HepG2 (cell line): ENCODE measurements at regions not wholly inside any gene's neighbourhood (a gene's known extent, or its start where the extent isn't known, plus 50 kb on each side); places are given as distances from the start of the nearest gene placed in this dataset.

Experiments used
- ATAC-seq: fragments of 200-7000 bp; cut with Tn5 transposase; 3 replicates; pipeline ENCODE4 v1.9.1; 2020; ENCODE audit warnings: mild to moderate bottlenecking, moderate library complexity
- BruUV-seq: library from RNA; stranded (reverse); fragments of 400-500 nt; replicated peaks from 2 replicates; lab custom pipeline; 2021; lab: Mats Ljungman, UMichigan
- CTCF ChIA-PET: fragments of 300-600 bp; formaldehyde crosslinking; extraction: SDS; loops from one replicate; lab custom pipeline; 2021; ENCODE audit warnings: low total read pairs, inconsistent platforms, low intra/inter-chr PET ratio; lab: Yijun Ruan, JAX
- POLR2A ChIA-PET: fragments of 350-600 bp; sonication (Branson Sonifier 250); formaldehyde crosslinking; loops from one replicate; lab custom pipeline; 2020; ENCODE audit warnings: antibody characterized with exemption, inconsistent platforms; lab: Yijun Ruan, JAX
- DNase-seq: peaks from one replicate; pipeline ENCODE4 v3.0.0-alpha.2; 2015; ENCODE audit warnings: low spot score
- FAIRE-seq: peaks from 3 replicates; lab custom pipeline; 2011; peaks lifted over from hg19 to GRCh38; lab: Jason Lieb, UNC
- H2AFZ ChIP-seq: one replicate; pipeline ENCODE4 v1.6.1; 2011; ENCODE audit warnings: low read length, inconsistent platforms
- H3K27ac ChIP-seq: fragments of 300-600 bp; 3 replicates; pipeline ENCODE4 v1.8.0; 2011; ENCODE audit warnings: mixed run types, mild to moderate bottlenecking, mixed read lengths, low read length, inconsistent platforms; ENCODE audit not compliant: insufficient read depth; ENCODE audit errors: extremely low read length
- H3K27me3 ChIP-seq, 2 experiments: fragments of 200-600 bp in 1 of 2; 2 replicates in 1 of 2; 3 replicates in 1 of 2; pipeline versions ENCODE4 v1.6.0 to v1.8.0; 2011; ENCODE audit warnings: low read length in 2 of 2, mild to moderate bottlenecking in 2 of 2, moderate library complexity in 2 of 2, inconsistent platforms in 1 of 2; ENCODE audit not compliant: insufficient read depth in 2 of 2, control insufficient read depth in 1 of 2
- H3K36me3 ChIP-seq, 2 experiments: fragments of 200-600 bp in 1 of 2; replicated peaks in 1 of 2; 2 replicates in 1 of 2; 3 replicates in 1 of 2; pipeline versions ENCODE4 v1.5.1 to v1.8.0; 2011; ENCODE audit warnings: low read length in 2 of 2, inconsistent platforms in 1 of 2; ENCODE audit not compliant: insufficient read depth in 2 of 2, control insufficient read depth in 1 of 2
- H3K4me1 ChIP-seq: 2 replicates; pipeline ENCODE4 v1.5.1; 2012; ENCODE audit warnings: low read length, inconsistent platforms; ENCODE audit not compliant: insufficient read depth
- H3K4me2 ChIP-seq: 2 replicates; pipeline ENCODE4 v1.6.0; 2011; ENCODE audit warnings: low read depth, low read length, inconsistent platforms
- H3K4me3 ChIP-seq, 3 experiments: fragments of 200-600 bp in 1 of 3; sonication (generic), shearing (Covaris generic) in 1 of 3; replicated peaks in 1 of 3; 2 replicates each; pipeline ENCODE4 v1.5.1; 2011 to 2016; ENCODE audit warnings: low read length in 3 of 3, inconsistent platforms in 2 of 3, low read depth in 2 of 3, mild to moderate bottlenecking in 2 of 3, control low read depth in 1 of 3, mixed read lengths in 1 of 3; ENCODE audit not compliant: insufficient read depth in 1 of 3
- H3K79me2 ChIP-seq: one replicate; pipeline ENCODE4 v1.6.1; 2011; ENCODE audit warnings: low read length, inconsistent platforms; ENCODE audit not compliant: insufficient read depth
- H3K9ac ChIP-seq: 2 replicates; pipeline ENCODE4 v1.6.0; 2011; ENCODE audit warnings: mild to moderate bottlenecking, low read depth, low read length, inconsistent platforms; ENCODE audit not compliant: insufficient read depth
- H3K9me3 ChIP-seq: 2 replicates; pipeline ENCODE4 v1.5.1; 2012; ENCODE audit warnings: mild to moderate bottlenecking, low read length
- H4K20me1 ChIP-seq: 2 replicates; pipeline ENCODE4 v1.6.0; 2011; ENCODE audit warnings: inconsistent platforms, mild to moderate bottlenecking, low read length, moderate library complexity; ENCODE audit not compliant: insufficient read depth
- AGO1 ChIP-seq: fragments of 200-400 bp; formaldehyde crosslinking; IDR thresholded peaks from 2 replicates; pipeline ENCODE4 v1.6.1; 2017; ENCODE audit warnings: mild to moderate bottlenecking, low read depth, low read length, moderate library complexity; ENCODE audit not compliant: poor library complexity, severe bottlenecking
- CCAR2 ChIP-seq: fragments of 200-400 bp; formaldehyde crosslinking; optimal IDR thresholded peaks from 2 replicates; pipeline ENCODE3; 2018; ENCODE audit warnings: low read depth, mild to moderate bottlenecking, low read length, moderate library complexity
- ESRRA ChIP-seq: sonication (generic); formaldehyde crosslinking; IDR thresholded peaks from 2 replicates; pipeline ENCODE4 v1.5.1; 2020; ENCODE audit warnings: mild to moderate bottlenecking, low read depth, missing genetic modification reagents
- HNF4G ChIP-seq, 2 experiments: sonication (generic) in 1 of 2; formaldehyde crosslinking in 1 of 2; IDR thresholded peaks; 2 replicates each; pipeline versions ENCODE4 v1.4.0 to v1.6.1; 2011 to 2020; ENCODE audit warnings: borderline replicate concordance in 2 of 2, low read depth in 2 of 2, mild to moderate bottlenecking in 2 of 2, low read length in 1 of 2, missing genetic modification reagents in 1 of 2, moderate library complexity in 1 of 2
- NR2F2 ChIP-seq: IDR thresholded peaks from 2 replicates; pipeline ENCODE4 v1.6.1; 2012; ENCODE audit warnings: low read depth, inconsistent platforms, borderline replicate concordance
- PCBP1 ChIP-seq: fragments of 200-400 bp; formaldehyde crosslinking; IDR thresholded peaks from 2 replicates; pipeline ENCODE4 v1.6.1; 2017; ENCODE audit warnings: mild to moderate bottlenecking, low read depth, low read length, borderline replicate concordance
- SALL2 ChIP-seq: sonication (generic); formaldehyde crosslinking; IDR thresholded peaks from 2 replicates; pipeline ENCODE4 v1.8.1; 2023; ENCODE audit warnings: mild to moderate bottlenecking, missing genetic modification reagents, inconsistent platforms
- ZBTB42 ChIP-seq: sonication (generic); formaldehyde crosslinking; IDR thresholded peaks from 2 replicates; pipeline ENCODE4 v1.5.0; 2020; ENCODE audit warnings: mild to moderate bottlenecking, missing genetic modification reagents
- ZC3H13 ChIP-seq: sonication (generic); formaldehyde crosslinking; IDR thresholded peaks from 2 replicates; pipeline ENCODE4 v1.8.1; 2023; ENCODE audit warnings: mild to moderate bottlenecking, missing genetic modification reagents, moderate library complexity
- ZNF333 ChIP-seq: sonication (generic); formaldehyde crosslinking; IDR thresholded peaks from 2 replicates; pipeline ENCODE4 v1.4.0; 2020; ENCODE audit warnings: mild to moderate bottlenecking, missing genetic modification reagents, borderline replicate concordance
- ZNF431 ChIP-seq: sonication (generic); formaldehyde crosslinking; IDR thresholded peaks from 2 replicates; pipeline ENCODE4 v1.9.0; 2022; ENCODE audit warnings: missing genetic modification reagents, low read depth, mild to moderate bottlenecking, borderline replicate concordance
- ZNF550 ChIP-seq: sonication (generic); formaldehyde crosslinking; IDR thresholded peaks from 2 replicates; pipeline ENCODE4 v1.4.0; 2020; ENCODE audit warnings: mild to moderate bottlenecking, missing genetic modification reagents, borderline replicate concordance
- ZNF629 ChIP-seq: sonication (generic); formaldehyde crosslinking; conservative IDR thresholded peaks from 2 replicates; pipeline ENCODE4 v1.5.0; 2020; ENCODE audit warnings: missing genetic modification reagents
- ZNF713 ChIP-seq: sonication (generic); formaldehyde crosslinking; IDR thresholded peaks from 2 replicates; pipeline ENCODE4 v1.4.0; 2020; ENCODE audit warnings: mild to moderate bottlenecking, missing genetic modification reagents
- ZNF776 ChIP-seq: sonication (generic); formaldehyde crosslinking; IDR thresholded peaks from 2 replicates; pipeline ENCODE4 v1.4.0; 2020; ENCODE audit warnings: mild to moderate bottlenecking, missing genetic modification reagents
- WGBS: methylation state at CpG from one replicate; pipeline ENCODE4 v1.1.6; 2017; ENCODE audit warnings: low lambda C conversion rate; 5-methylcytosine and 5-hydroxymethylcytosine counted together
- in situ Hi-C: cut with HindIII; loops from 2 replicates; pipeline ENCODE4 v1.10.0; 2017; ENCODE audit warnings: low pct_unique_long_range_greater_than_20kb; ENCODE audit not compliant: extremely low pct_ligation_motif_present
- intact Hi-C: fragments of 100-400 bp; cut with micrococcal nuclease; formaldehyde crosslinking; loops from one replicate; pipeline ENCODE4 v1.10.0; 2022; ENCODE audit not compliant: unreplicated experiment
- TF ChIP-seq, protein P1 (sequence below): sonication (generic); formaldehyde crosslinking; conservative IDR thresholded peaks from 2 replicates; pipeline ENCODE4 v1.4.0; 2020; ENCODE audit warnings: mild to moderate bottlenecking, missing genetic modification reagents, moderate library complexity
- TF ChIP-seq, protein P2 (sequence below): sonication (generic); formaldehyde crosslinking; IDR thresholded peaks from 2 replicates; pipeline ENCODE4 v1.5.1; 2020; ENCODE audit warnings: mild to moderate bottlenecking, missing genetic modification reagents, moderate library complexity

DNA sequence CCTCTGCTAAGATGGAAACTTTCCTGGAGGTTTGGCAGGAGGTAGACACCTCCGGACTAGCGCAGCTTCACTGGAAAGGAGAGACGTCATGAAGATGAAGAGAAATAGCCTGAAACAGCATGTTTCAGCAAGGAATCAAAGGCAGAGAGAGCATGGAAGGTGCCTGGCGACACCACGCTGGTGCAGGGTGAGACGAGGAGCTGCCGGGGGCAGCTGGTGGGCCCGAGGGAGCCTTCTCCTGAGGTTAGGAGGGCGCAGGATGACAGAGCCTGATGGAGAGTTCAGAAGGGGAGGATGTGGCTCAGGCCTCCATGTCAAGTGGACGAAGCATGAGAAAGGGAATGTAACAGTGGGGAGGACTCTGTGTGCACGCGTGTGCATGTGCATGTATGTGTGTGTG, 113.6 kb downstream of the TPRA1 start:
- in situ Hi-C loops: no loop called here
- Histone ChIP-seq H3K9ac (no peak overlapping the region), H2AFZ (no peak overlapping the region), H3K36me3 (no peaks in the 10 kb centered on the region), H3K4me2 (no peak overlapping the region), H3K79me2 (no peaks in the 10 kb centered on the region), H3K27me3 (peaks cover 4 to 11% of the 10 kb centered on the region in 2 experiments; a peak in 2 of 5 replicates), H3K4me1 (peaks cover 24% of the 10 kb centered on the region), H3K9me3 (no peaks in the 10 kb centered on the region), H3K4me3 (no peak overlapping the region), H4K20me1 (no peaks in the 10 kb centered on the region), H3K27ac (no peak overlapping the region)
- ATAC-seq (no peak), FAIRE-seq (no peak), DNase-seq (no peak)
- CTCF ChIA-PET: no interaction called here
- POLR2A ChIA-PET: no interaction called here
- TF ChIP-seq ZNF776 (no peak), NR2F2 (no peak), ZBTB42 (no peak), ZNF550 (CRISPR knock-in tag) (no peak), SALL2 (CRISPR knock-in tag) (no peak), PCBP1 (no peak), HNF4G (IDR thresholded peaks at IDR 0.05; ENCODE audit: borderline replicate concordance, low read depth, low read length) (no peak), HNF4G (CRISPR knock-in tag; IDR thresholded peaks at IDR 0.05; ENCODE audit: borderline replicate concordance, low read depth) (no peak), ZC3H13 (no peak), CCAR2 (no peak), ZNF431 (no peak), ZNF713 (no peak), ESRRA (CRISPR knock-in tag) (no peak), ZNF629 (CRISPR knock-in tag) (no peak), AGO1 (no peak), ZNF333 (CRISPR knock-in tag) (no peak)
- TF ChIP-seq, protein P1, sequence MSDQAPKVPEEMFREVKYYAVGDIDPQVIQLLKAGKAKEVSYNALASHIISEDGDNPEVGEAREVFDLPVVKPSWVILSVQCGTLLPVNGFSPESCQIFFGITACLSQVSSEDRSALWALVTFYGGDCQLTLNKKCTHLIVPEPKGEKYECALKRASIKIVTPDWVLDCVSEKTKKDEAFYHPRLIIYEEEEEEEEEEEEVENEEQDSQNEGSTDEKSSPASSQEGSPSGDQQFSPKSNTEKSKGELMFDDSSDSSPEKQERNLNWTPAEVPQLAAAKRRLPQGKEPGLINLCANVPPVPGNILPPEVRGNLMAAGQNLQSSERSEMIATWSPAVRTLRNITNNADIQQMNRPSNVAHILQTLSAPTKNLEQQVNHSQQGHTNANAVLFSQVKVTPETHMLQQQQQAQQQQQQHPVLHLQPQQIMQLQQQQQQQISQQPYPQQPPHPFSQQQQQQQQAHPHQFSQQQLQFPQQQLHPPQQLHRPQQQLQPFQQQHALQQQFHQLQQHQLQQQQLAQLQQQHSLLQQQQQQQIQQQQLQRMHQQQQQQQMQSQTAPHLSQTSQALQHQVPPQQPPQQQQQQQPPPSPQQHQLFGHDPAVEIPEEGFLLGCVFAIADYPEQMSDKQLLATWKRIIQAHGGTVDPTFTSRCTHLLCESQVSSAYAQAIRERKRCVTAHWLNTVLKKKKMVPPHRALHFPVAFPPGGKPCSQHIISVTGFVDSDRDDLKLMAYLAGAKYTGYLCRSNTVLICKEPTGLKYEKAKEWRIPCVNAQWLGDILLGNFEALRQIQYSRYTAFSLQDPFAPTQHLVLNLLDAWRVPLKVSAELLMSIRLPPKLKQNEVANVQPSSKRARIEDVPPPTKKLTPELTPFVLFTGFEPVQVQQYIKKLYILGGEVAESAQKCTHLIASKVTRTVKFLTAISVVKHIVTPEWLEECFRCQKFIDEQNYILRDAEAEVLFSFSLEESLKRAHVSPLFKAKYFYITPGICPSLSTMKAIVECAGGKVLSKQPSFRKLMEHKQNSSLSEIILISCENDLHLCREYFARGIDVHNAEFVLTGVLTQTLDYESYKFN (CRISPR knock-in tag): no peak
- TF ChIP-seq, protein P2, sequence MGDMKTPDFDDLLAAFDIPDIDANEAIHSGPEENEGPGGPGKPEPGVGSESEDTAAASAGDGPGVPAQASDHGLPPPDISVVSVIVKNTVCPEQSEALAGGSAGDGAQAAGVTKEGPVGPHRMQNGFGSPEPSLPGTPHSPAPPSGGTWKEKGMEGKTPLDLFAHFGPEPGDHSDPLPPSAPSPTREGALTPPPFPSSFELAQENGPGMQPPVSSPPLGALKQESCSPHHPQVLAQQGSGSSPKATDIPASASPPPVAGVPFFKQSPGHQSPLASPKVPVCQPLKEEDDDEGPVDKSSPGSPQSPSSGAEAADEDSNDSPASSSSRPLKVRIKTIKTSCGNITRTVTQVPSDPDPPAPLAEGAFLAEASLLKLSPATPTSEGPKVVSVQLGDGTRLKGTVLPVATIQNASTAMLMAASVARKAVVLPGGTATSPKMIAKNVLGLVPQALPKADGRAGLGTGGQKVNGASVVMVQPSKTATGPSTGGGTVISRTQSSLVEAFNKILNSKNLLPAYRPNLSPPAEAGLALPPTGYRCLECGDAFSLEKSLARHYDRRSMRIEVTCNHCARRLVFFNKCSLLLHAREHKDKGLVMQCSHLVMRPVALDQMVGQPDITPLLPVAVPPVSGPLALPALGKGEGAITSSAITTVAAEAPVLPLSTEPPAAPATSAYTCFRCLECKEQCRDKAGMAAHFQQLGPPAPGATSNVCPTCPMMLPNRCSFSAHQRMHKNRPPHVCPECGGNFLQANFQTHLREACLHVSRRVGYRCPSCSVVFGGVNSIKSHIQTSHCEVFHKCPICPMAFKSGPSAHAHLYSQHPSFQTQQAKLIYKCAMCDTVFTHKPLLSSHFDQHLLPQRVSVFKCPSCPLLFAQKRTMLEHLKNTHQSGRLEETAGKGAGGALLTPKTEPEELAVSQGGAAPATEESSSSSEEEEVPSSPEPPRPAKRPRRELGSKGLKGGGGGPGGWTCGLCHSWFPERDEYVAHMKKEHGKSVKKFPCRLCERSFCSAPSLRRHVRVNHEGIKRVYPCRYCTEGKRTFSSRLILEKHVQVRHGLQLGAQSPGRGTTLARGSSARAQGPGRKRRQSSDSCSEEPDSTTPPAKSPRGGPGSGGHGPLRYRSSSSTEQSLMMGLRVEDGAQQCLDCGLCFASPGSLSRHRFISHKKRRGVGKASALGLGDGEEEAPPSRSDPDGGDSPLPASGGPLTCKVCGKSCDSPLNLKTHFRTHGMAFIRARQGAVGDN: no peak
- WGBS: 67% methylated on average over 12 of the region's 12 CpGs
- no TSS peak for BruUV-seq
- intact Hi-C loops: loop anchor here (10.0 kb wide), 1 partner anchor 922 kb away; the partner anchor contains the start of gene C3orf22
